Midbrain (tissue), 1 donor: ENCODE measurements at regions not wholly inside any gene's neighbourhood (a gene's known extent, or its start where the extent isn't known, plus 50 kb on each side); places are given as distances from the start of the nearest gene placed in this dataset.

Experiments used
- DNase-seq: peaks from one replicate; lab custom pipeline; 2025; lab: John Stamatoyannopoulos, UW

DNA sequence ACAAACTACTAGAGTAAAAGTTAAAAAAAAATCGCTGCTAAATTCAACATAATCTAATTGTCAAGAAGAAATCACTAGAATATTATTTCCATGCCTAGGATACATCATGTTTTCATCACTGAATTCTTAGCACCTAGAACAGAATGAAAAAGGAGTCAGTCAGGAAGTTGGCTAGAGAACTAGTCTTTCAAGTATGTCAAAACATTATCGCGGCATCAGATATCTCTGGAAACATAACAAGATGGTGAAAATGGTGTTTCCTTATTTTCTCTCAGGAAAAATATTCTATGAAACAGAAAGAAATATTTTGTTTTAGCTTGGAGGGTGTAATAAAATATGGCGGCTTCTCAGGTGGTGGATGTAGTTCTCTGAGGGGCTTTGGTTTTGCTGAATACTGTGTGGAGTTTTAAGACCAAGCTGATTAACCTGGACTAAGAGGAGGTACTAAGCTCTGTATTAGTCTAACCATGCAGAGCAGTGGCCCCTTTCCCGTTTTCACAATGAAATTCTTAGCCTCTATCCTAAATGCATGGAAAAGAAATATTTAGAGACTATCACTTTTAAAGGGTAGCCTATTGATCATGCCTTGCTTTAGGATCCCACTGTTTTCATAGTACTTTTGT, 205.6 kb downstream of the MDFIC start:
- DNase-seq = no peak

DNA sequence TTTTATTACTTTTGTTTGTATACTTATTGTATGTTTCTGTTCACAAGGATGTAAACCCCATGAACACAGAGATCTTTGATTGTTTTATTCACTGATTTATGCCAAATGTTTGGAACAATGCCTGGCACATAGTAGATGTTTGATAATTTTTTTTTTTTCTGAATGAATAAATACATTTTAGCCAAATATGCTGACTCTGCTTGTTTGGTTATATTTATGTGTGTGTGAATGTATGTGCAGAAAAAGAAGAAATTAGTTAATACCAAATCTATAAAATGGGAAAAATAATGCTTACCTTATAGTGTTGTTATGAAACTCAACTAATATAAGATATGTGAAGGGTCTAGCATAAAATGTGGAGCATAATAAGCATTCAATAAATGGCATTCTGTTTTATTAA, 203.9 kb downstream of the MDFIC start:
- no peak for DNase-seq

GRCh38 chr7:115125312-115125711, 203.4 kb downstream of the MDFIC start:
- no peak for DNase-seq

- DNase-seq = no peak
These were observed 202.6 kb downstream of the MDFIC start for GRCh38 chr7:115124409-115124939.

- DNase-seq = no peak
These were observed 201.5 kb downstream of the MDFIC start for GRCh38 chr7:115123441-115123840.

DNA sequence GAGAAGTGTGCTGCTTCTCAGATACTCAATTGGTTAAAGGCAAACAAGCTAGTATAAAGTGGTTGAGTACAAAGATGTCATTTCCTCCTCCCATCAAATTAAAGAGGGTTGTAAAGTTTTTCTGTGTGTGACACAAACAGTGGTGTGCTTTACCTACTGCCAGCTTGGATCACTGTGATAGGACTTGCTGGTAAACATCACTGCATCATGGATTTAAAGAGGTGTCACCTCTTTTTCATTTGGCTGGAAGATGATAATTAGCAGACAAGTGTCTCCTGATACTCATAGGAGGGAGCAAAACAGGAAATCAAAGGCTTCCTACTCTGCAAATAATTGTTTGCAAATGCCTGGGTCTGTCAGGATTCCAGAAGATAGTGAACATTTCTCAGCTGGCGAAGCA, 200.5 kb downstream of the MDFIC start:
- DNase-seq = no peak

DNA sequence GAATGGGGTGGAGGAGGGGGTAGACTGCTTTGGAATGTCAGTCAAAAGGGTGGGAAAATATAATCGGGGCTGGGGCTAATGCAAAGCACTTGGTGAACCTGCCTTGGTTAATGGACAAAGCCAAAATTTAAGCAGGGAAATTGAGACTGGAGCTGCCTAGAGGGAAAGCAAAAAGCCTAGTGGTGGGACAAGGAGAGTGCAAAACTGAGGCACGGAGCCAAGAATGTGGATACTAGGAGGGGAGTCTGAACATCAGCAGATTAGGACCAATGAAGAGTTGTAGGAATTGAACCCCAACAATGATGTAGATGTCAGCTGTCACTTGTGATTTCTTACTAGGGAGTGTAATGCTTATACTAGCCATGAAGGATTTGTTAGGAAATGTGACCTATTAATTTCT, 195.9 kb downstream of the MDFIC start:
- no peak for DNase-seq

- DNase-seq = no peak
These were observed 195.2 kb downstream of the MDFIC start for GRCh38 chr7:115116773-115117715.

DNA sequence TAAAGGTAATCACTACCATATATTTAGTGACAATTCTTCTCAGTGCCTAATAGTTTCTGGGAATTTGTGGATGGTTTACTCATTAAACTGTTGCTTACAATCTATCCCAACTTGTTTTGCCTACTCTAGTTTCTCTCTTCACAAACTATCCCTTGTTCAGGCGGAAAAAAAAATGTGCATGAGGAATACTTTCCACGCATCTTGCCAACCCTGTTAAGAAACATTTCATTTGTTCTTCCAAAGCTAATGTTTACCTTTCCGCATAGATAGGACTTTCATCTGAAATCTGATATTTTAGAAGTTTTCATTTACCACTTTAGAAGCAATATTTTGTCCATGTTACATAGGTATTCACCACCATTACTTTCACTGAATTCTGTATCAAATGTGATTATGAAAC, 191.9 kb downstream of the MDFIC start:
- no peak for DNase-seq

GRCh38 chr7:115113131-115113530, 191.2 kb downstream of the MDFIC start:
- DNase-seq = no peak

GRCh38 chr7:115110523-115110922, 188.6 kb downstream of the MDFIC start:
- DNase-seq = no peak

GRCh38 chr7:115106316-115106715, 184.4 kb downstream of the MDFIC start:
- DNase-seq = no peak

- no peak for DNase-seq
These were observed 180.8 kb downstream of the MDFIC start for GRCh38 chr7:115102738-115103137.

DNA sequence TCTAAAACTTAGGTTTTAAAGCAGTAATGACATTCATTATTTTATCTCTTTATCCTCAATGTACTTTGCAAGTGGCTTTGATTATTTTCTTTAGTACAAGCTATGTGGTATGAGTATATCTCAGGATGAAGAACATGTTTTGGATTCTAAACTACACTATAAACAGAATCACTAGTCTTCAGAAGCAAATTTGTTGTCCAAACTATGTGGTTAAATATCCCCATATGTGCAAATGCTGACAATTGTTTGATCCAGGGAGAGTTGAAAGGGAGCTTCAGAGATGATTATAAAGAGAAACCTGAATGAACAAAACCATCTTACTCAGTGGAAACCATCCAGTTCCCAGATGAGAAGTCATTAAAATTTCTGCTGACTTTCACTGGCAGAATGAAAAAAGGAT, 179.3 kb downstream of the MDFIC start:
- DNase-seq = no peak

DNA sequence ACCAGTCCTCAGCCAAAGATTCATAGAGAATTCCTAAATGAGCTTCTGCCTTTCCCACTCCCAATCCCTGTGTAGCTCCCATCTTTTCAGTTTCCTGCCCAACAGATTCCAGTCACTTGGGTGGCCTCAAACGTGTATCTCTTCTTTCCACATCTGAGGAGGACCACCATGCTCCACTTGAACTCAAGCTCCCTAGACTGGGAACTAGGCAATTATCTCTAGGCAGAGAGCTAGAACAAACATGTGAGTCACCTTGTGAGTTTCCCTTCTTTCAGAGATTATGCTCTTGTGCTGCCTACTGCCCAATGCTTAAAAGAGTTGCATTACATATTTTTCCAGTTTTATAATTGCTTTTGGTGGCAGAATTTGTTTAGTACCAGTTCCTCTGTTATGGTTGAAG, 178.0 kb downstream of the MDFIC start:
- no peak for DNase-seq

GRCh38 chr7:115097175-115097671, 175.3 kb downstream of the MDFIC start:
- no peak for DNase-seq

- DNase-seq = no peak
These were observed 174.4 kb downstream of the MDFIC start for GRCh38 chr7:115096262-115096661.

GRCh38 chr7:115094163-115094562, 172.3 kb downstream of the MDFIC start:
- DNase-seq = no peak

GRCh38 chr7:115088893-115089292, 167.0 kb downstream of the MDFIC start:
- no peak for DNase-seq

DNA sequence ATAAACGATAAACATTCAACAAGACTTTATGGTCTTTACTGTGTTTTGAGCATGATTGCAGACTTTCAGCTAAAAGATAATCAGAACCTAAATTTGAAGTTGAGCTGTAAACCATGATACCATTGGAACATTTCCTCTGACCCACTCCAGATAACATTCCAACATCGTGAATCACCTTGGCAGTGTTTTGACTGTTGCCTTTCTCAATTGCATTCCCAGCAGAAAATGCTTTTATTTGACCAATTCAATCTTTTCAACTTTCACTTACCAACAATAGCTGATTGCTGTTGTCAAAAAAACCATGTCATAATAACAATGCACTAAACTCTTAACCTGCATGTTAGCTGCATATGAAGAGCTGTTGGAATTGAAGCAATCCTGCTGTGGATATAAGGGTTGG, 165.5 kb downstream of the MDFIC start:
- no peak for DNase-seq

GRCh38 chr7:115086146-115086841, 164.4 kb downstream of the MDFIC start:
- DNase-seq = no peak

- DNase-seq = no peak
These were observed 163.5 kb downstream of the MDFIC start for GRCh38 chr7:115085421-115085820.
